ENCODE measurements at regions not wholly inside any gene's neighbourhood (a gene's known extent, or its start where the extent isn't known, plus 50 kb on each side); places are given as distances from the start of the nearest gene placed in this dataset.
"Not testable (repeated sequence)": the region's sequence is repeated elsewhere in the genome, so short reads cannot be mapped to it uniquely, and the experiment has no call there.

- Histone ChIP-seq H3K9me3 (ENCODE audit: control insufficient read depth, low read depth, low read length) (no peaks in the 10 kb centered on the region), H3K36me3 (ENCODE audit: control insufficient read depth, low read depth, low read length) (no peaks in the 10 kb centered on the region), H3K4me3 (ENCODE audit: low read length) (no peak overlapping the region), H3K27me3 (ENCODE audit: control insufficient read depth, insufficient read depth, low read length) (no peaks in the 10 kb centered on the region), H3K9ac (ENCODE audit: low read length) (no peak overlapping the region), H3K4me1 (ENCODE audit: control insufficient read depth, low read depth, low read length) (no peaks in the 10 kb centered on the region), H3K27ac (ENCODE audit: low read length) (no peak overlapping the region)
Measured at GRCh38 chr9:75653750-75654149, 236.7 kb upstream of the PCSK5 start.

- Histone ChIP-seq H3K27ac (ENCODE audit: low read length) (no peak overlapping the region), H3K9ac (ENCODE audit: low read length) (no peak overlapping the region), H3K36me3 (ENCODE audit: control insufficient read depth, low read depth, low read length) (no peaks in the 10 kb centered on the region), H3K4me1 (ENCODE audit: control insufficient read depth, low read depth, low read length) (no peaks in the 10 kb centered on the region), H3K4me3 (ENCODE audit: low read length) (no peak overlapping the region), H3K27me3 (ENCODE audit: control insufficient read depth, insufficient read depth, low read length) (no peaks in the 10 kb centered on the region), H3K9me3 (ENCODE audit: control insufficient read depth, low read depth, low read length) (no peaks in the 10 kb centered on the region)
Measured at GRCh38 chr9:75657015-75657414, 233.5 kb upstream of the PCSK5 start.

DNA sequence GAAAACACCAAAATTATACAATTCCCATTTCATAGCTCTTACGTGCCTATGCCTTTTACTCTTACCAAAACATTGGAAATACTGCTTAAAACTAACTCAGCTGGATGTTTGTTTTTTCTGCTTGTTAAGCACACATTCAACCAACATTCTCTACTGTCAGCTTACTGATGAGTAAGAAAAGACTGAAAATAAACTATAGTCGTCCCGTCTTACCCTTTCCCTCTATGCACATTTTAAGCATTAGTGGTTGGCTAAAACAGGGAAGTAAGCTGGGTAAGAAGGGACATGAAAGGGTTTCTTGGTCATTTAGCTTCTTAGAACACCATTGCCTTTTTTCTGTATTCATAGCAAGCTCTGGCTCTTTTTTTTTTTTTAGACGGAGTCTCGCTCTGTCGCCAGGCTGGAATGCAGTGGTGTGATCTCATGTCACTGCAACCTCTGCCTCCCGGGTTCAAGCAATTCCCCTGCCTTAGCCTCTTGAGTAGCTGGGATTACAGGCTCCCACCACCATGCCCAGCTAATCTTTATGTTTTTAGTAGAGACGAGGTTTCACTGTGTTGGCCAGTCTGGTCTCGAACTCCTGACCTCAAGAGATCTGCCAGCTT lies 232.1 kb upstream of the PCSK5 start:
- Histone ChIP-seq H3K4me1 (ENCODE audit: control insufficient read depth, low read depth, low read length) (no peaks in the 10 kb centered on the region), H3K27me3 (ENCODE audit: control insufficient read depth, insufficient read depth, low read length) (no peaks in the 10 kb centered on the region), H3K4me3 (ENCODE audit: low read length) (no peak overlapping the region), H3K27ac (ENCODE audit: low read length) (no peak overlapping the region), H3K36me3 (ENCODE audit: control insufficient read depth, low read depth, low read length) (no peaks in the 10 kb centered on the region), H3K9me3 (ENCODE audit: control insufficient read depth, low read depth, low read length) (no peaks in the 10 kb centered on the region), H3K9ac (ENCODE audit: low read length) (no peak overlapping the region)

DNA sequence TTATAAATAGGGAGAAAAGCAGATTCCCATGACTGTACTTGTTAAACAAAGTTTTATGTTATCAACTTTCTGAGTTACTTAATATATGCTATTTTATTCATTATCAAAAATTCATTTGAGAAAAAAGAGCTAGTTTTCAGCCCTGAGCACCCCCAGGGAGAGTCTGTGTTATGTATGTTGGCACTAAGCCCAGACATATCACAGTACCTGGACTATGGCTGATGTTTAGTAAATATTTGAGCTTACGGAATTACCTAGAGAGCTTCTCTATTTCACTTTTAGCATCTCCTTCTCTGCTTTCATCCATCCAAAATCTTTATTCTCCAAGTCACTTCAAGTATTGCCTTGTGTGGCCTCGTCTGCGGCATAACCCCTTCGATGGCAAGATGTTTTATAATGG lies 225.9 kb upstream of the PCSK5 start:
- Histone ChIP-seq H3K9ac (ENCODE audit: low read length) (no peak overlapping the region), H3K4me1 (ENCODE audit: control insufficient read depth, low read depth, low read length) (no peaks in the 10 kb centered on the region), H3K4me3 (ENCODE audit: low read length) (no peak overlapping the region), H3K36me3 (ENCODE audit: control insufficient read depth, low read depth, low read length) (no peaks in the 10 kb centered on the region), H3K9me3 (ENCODE audit: control insufficient read depth, low read depth, low read length) (no peaks in the 10 kb centered on the region), H3K27ac (ENCODE audit: low read length) (no peak overlapping the region), H3K27me3 (ENCODE audit: control insufficient read depth, insufficient read depth, low read length) (no peaks in the 10 kb centered on the region)

- Histone ChIP-seq H3K27me3 (ENCODE audit: control insufficient read depth, insufficient read depth, low read length) (no peaks in the 10 kb centered on the region), H3K36me3 (ENCODE audit: control insufficient read depth, low read depth, low read length) (no peaks in the 10 kb centered on the region), H3K9ac (ENCODE audit: low read length) (no peak overlapping the region), H3K27ac (ENCODE audit: low read length) (no peak overlapping the region), H3K9me3 (ENCODE audit: control insufficient read depth, low read depth, low read length) (no peaks in the 10 kb centered on the region), H3K4me3 (ENCODE audit: low read length) (no peak overlapping the region), H3K4me1 (ENCODE audit: control insufficient read depth, low read depth, low read length) (no peaks in the 10 kb centered on the region)
Measured at GRCh38 chr9:75666856-75667554, 223.5 kb upstream of the PCSK5 start.

- no peak overlapping the region for H3K4me3 ChIP-seq (ENCODE audit: low read length)
Measured at GRCh38 chr9:75669721-75670120, 220.8 kb upstream of the PCSK5 start.

GRCh38 chr9:75671354-75671753 lies 219.1 kb upstream of the PCSK5 start:
- no peak overlapping the region for H3K4me3 ChIP-seq (ENCODE audit: low read length)
- H3K27me3 ChIP-seq (ENCODE audit: control insufficient read depth, insufficient read depth, low read length): no peaks in the 10 kb centered on the region
- H3K9ac ChIP-seq (ENCODE audit: low read length): no peak overlapping the region
- H3K9me3 ChIP-seq (ENCODE audit: control insufficient read depth, low read depth, low read length): no peaks in the 10 kb centered on the region
- H3K36me3 ChIP-seq (ENCODE audit: control insufficient read depth, low read depth, low read length): no peaks in the 10 kb centered on the region
- H3K27ac ChIP-seq (ENCODE audit: low read length): no peak overlapping the region
- H3K4me1 ChIP-seq (ENCODE audit: control insufficient read depth, low read depth, low read length): no peaks in the 10 kb centered on the region

More at GRCh38 chr9:75669721-75670120, 220.8 kb upstream of the PCSK5 start:
- Histone ChIP-seq H3K4me1 (ENCODE audit: control insufficient read depth, low read depth, low read length) (no peaks in the 10 kb centered on the region), H3K9ac (ENCODE audit: low read length) (no peak overlapping the region), H3K9me3 (ENCODE audit: control insufficient read depth, low read depth, low read length) (no peaks in the 10 kb centered on the region), H3K27me3 (ENCODE audit: control insufficient read depth, insufficient read depth, low read length) (no peaks in the 10 kb centered on the region), H3K27ac (ENCODE audit: low read length) (no peak overlapping the region), H3K36me3 (ENCODE audit: control insufficient read depth, low read depth, low read length) (no peaks in the 10 kb centered on the region)

GRCh38 chr9:75672478-75672877 lies 218.0 kb upstream of the PCSK5 start:
- Histone ChIP-seq H3K27me3 (ENCODE audit: control insufficient read depth, insufficient read depth, low read length) (no peaks in the 10 kb centered on the region), H3K4me3 (ENCODE audit: low read length) (no peak overlapping the region), H3K4me1 (ENCODE audit: control insufficient read depth, low read depth, low read length) (no peaks in the 10 kb centered on the region), H3K27ac (ENCODE audit: low read length) (no peak overlapping the region), H3K9ac (ENCODE audit: low read length) (no peak overlapping the region), H3K36me3 (ENCODE audit: control insufficient read depth, low read depth, low read length) (no peaks in the 10 kb centered on the region), H3K9me3 (ENCODE audit: control insufficient read depth, low read depth, low read length) (no peaks in the 10 kb centered on the region)

DNA sequence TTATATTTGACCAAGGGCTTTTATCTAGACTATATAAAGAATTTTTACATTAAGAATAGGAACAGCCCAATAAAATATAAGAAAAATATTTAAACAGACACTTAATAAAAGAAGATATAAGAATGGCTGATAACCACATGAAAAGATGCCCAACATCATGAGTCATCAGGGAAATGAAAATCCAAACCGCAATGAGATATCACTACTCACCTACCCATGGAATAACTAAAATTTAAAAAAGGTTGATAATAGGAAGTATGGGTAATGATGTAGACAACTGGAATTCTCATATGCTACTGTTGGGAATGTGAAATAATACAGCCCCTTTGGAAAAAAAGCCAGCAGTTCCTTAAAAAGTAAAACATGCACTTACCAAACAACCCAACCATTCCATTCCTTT lies 206.9 kb upstream of the PCSK5 start:
- Histone ChIP-seq H3K36me3 (ENCODE audit: control insufficient read depth, low read depth, low read length) (no peaks in the 10 kb centered on the region), H3K27ac (ENCODE audit: low read length) (no peak overlapping the region), H3K9me3 (ENCODE audit: control insufficient read depth, low read depth, low read length) (no peaks in the 10 kb centered on the region), H3K27me3 (ENCODE audit: control insufficient read depth, insufficient read depth, low read length) (no peaks in the 10 kb centered on the region), H3K4me1 (ENCODE audit: control insufficient read depth, low read depth, low read length) (no peaks in the 10 kb centered on the region), H3K4me3 (ENCODE audit: low read length) (no peak overlapping the region), H3K9ac (ENCODE audit: low read length) (no peak overlapping the region)

DNA sequence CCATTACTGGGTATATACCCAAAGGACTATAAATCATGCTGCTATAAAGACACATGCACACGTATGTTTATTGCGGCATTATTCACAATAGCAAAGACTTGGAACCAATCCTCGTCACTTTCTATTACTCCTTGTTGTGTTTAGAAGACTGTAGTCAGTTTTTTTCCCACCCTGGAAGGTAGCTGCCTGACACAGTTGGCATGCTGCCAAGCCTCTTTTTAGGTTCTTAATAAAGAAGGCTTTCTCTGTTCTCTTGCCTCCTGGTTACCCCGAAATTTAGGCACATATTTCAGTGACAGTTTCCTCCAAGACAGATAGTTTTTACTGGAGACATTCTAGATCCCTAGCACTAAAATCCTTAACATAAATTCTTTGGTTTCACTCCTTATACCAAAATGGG lies 205.4 kb upstream of the PCSK5 start:
- Histone ChIP-seq H3K4me3 (ENCODE audit: low read length) (no peak overlapping the region), H3K36me3 (ENCODE audit: control insufficient read depth, low read depth, low read length) (no peaks in the 10 kb centered on the region), H3K9ac (ENCODE audit: low read length) (no peak overlapping the region), H3K4me1 (ENCODE audit: control insufficient read depth, low read depth, low read length) (no peaks in the 10 kb centered on the region), H3K27me3 (ENCODE audit: control insufficient read depth, insufficient read depth, low read length) (no peaks in the 10 kb centered on the region), H3K9me3 (ENCODE audit: control insufficient read depth, low read depth, low read length) (no peaks in the 10 kb centered on the region), H3K27ac (ENCODE audit: low read length) (no peak overlapping the region)

- Histone ChIP-seq H3K4me3 (ENCODE audit: low read length) (no peak overlapping the region), H3K9me3 (ENCODE audit: control insufficient read depth, low read depth, low read length) (no peaks in the 10 kb centered on the region), H3K27me3 (ENCODE audit: control insufficient read depth, insufficient read depth, low read length) (no peaks in the 10 kb centered on the region), H3K36me3 (ENCODE audit: control insufficient read depth, low read depth, low read length) (no peaks in the 10 kb centered on the region), H3K9ac (ENCODE audit: low read length) (no peak overlapping the region), H3K4me1 (ENCODE audit: control insufficient read depth, low read depth, low read length) (no peaks in the 10 kb centered on the region), H3K27ac (ENCODE audit: low read length) (no peak overlapping the region)
Measured at GRCh38 chr9:75687359-75687953, 203.0 kb upstream of the PCSK5 start.

DNA sequence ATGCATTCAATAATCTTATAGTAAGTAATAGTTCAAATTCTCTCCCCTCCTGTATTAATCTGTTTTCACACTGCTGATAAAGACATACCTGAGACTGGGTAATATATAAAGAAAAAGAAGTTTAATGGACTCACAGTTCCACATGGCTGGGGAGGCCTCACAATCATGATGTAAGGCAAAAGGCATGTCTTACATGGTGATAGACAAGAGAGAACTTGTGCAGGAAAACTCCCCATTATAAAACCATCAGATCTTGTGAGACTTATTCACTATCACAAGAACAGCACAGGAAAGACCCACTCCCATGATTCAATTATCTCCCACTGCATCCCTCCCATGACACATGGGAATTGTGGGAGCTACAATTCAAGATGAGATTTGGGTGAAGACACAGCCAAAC lies 199.9 kb upstream of the PCSK5 start:
- H3K27me3 ChIP-seq (ENCODE audit: control insufficient read depth, insufficient read depth, low read length); H3K4me1 ChIP-seq (ENCODE audit: control insufficient read depth, low read depth, low read length); H3K9me3 ChIP-seq (ENCODE audit: control insufficient read depth, low read depth, low read length); H3K36me3 ChIP-seq (ENCODE audit: control insufficient read depth, low read depth, low read length); H3K9ac ChIP-seq (ENCODE audit: low read length); H3K27ac ChIP-seq (ENCODE audit: low read length); H3K4me3 ChIP-seq (ENCODE audit: low read length): not testable (repeated sequence)

Data from iPS-18a (cell line).